Activated B cell treated with CpG ODN at 0.5 μM for 24 hours (primary cell): ENCODE measurements at regions not wholly inside any gene's neighbourhood (a gene's known extent, or its start where the extent isn't known, plus 50 kb on each side); places are given as distances from the start of the nearest gene placed in this dataset.

Experiments used
- ATAC-seq: fragments of 200-7000 bp; cut with Tn5 transposase; one replicate; pipeline ENCODE4 v1.10.0; 2021; ENCODE audit warnings: low read depth, mild to moderate bottlenecking, moderate library complexity
- CTCF ChIA-PET: fragments of 350-600 bp; sonication (Branson Sonifier 250); formaldehyde crosslinking; loops from one replicate; lab custom pipeline; 2021; ENCODE audit warnings: antibody characterized with exemption; lab: Charles Lee
- POLR2A ChIA-PET: fragments of 350-600 bp; sonication (Branson Sonifier 250); formaldehyde crosslinking; loops from one replicate; lab custom pipeline; 2021; ENCODE audit warnings: antibody characterized with exemption; lab: Charles Lee
- DNase-seq: peaks from one replicate; pipeline ENCODE4 v3.0.0; 2022
- H3K27ac Mint-ChIP-seq: one replicate; pipeline ENCODE4 v1.8.0; 2020; ENCODE audit warnings: mixed read lengths
- H3K27me3 Mint-ChIP-seq: one replicate; pipeline ENCODE4 v1.8.0; 2021; ENCODE audit warnings: mixed read lengths
- H3K36me3 Mint-ChIP-seq: one replicate; pipeline ENCODE4 v1.8.0; 2021; ENCODE audit warnings: low read depth, mixed read lengths
- H3K4me1 Mint-ChIP-seq: one replicate; pipeline ENCODE4 v1.8.0; 2021; ENCODE audit warnings: mixed read lengths
- H3K4me3 Mint-ChIP-seq: one replicate; pipeline ENCODE4 v1.8.0; 2020; ENCODE audit warnings: mild to moderate bottlenecking, mixed read lengths
- H3K9me3 Mint-ChIP-seq: one replicate; pipeline ENCODE4 v1.8.0; 2020; ENCODE audit warnings: mixed read lengths
- CTCF ChIP-seq: fragments of 200-600 bp; IDR thresholded peaks from one replicate; pipeline ENCODE4 v1.8.0; 2022; ENCODE audit warnings: antibody characterized with exemption, mild to moderate bottlenecking
- intact Hi-C: fragments of 100-400 bp; cut with micrococcal nuclease; formaldehyde crosslinking; loops from one replicate; pipeline ENCODE4 v1.15.1; 2024

DNA sequence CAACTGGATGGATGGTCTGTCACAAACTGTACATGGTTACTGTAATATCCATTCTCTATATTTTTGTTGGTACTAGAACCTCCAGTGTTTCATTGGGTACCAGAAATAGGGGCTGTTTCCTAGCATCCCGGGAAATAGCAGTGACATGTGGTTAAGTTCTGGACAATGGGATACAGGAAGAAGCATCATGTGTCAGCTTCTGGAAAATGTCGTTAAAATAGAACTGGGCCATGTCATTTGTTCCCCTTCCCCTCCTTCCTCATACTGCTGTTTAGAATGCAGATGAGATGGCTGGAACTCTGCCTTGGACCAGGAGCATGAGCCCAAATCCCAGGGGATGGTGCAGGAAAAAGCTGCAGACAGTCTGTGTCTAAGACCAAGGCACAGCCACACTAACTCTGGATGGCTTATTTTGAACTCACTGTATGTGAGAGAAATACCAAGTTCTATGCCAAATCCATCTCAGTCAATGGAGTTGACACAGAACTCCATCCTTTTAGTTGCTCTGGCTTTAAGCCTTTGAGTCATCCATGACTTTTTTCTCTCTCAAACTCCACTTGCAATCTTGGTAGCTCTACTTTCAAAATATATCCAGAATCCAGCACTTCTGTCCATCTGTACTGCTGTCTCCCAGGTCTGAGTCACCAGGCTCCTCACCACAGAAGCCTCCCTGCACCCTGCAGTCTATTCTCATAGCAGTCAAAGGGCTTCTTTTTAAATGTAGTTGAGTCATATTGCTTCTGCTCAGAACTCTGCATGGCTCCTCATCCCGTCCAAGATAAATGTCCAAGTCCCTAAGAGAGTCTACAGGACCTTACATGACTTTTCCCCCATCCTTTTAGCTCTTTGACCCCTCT lies 184.2 kb downstream of the NSG2 start:
- Mint-ChIP-seq H3K27me3 (peaks cover 6% of the 10 kb centered on the region), H3K4me1 (no peaks in the 10 kb centered on the region), H3K4me3 (no peak overlapping the region), H3K9me3 (peaks cover 3% of the 10 kb centered on the region), H3K27ac (no peak overlapping the region), H3K36me3 (no peaks in the 10 kb centered on the region)
- TF ChIP-seq CTCF = no peak
- DNase-seq (no peak), ATAC-seq (no peak)
- intact Hi-C loops = no loop called here
- POLR2A ChIA-PET = no interaction called here
- CTCF ChIA-PET = no interaction called here

DNA sequence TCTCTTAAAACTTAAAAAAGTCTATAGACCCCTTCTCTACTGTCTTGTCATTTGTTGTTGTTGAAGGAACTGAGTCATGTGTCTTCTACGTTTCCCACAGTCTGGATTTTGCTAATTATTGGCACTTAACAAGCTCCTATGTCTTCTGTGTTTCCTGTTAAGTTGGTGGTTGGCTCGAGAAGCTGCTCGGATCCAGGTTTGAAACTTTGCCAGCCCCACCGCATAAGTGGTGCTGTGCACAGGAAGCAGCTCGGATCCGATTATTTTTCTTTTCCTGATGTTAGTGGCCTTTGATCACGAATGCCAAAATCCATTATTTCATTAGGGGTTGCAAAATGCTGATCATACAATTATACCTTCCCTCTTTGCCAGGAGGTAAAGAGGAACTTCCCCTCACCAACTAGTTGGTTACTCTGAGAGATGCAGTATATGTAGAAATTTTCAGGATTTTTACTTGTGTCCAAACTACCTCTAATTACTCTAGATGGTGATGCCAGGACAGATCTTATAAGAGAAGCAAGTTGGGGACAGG lies 186.5 kb downstream of the NSG2 start:
- POLR2A ChIA-PET = no interaction called here

GRCh38 chr5:174234388-174234787 lies 188.9 kb downstream of the NSG2 start:
- ATAC-seq (no peak), DNase-seq (no peak)
- ChIA-PET POLR2A (no interaction called here), CTCF (no interaction called here)
- H3K36me3 Mint-ChIP-seq = no peaks in the 10 kb centered on the region
- TF ChIP-seq CTCF = no peak
- no peaks in the 10 kb centered on the region for H3K4me1 Mint-ChIP-seq
- no peak overlapping the region for H3K4me3 Mint-ChIP-seq
- intact Hi-C loops = no loop called here
- no peak overlapping the region for H3K27ac Mint-ChIP-seq
- H3K9me3 Mint-ChIP-seq = peaks cover 3% of the 10 kb centered on the region
- H3K27me3 Mint-ChIP-seq = peaks cover 6% of the 10 kb centered on the region

More for the DNA sequence above, 186.5 kb downstream of the NSG2 start:
- no peaks in the 10 kb centered on the region for H3K4me1 Mint-ChIP-seq
- H3K27ac Mint-ChIP-seq = no peak overlapping the region
- CTCF ChIA-PET = no interaction called here
- no peak for TF ChIP-seq CTCF
- H3K4me3 Mint-ChIP-seq = no peak overlapping the region
- H3K27me3 Mint-ChIP-seq = peaks cover 6% of the 10 kb centered on the region
- intact Hi-C loops = no loop called here
- ATAC-seq = no peak
- H3K36me3 Mint-ChIP-seq = no peaks in the 10 kb centered on the region
- peaks cover 3% of the 10 kb centered on the region for H3K9me3 Mint-ChIP-seq
- no peak for DNase-seq

DNA sequence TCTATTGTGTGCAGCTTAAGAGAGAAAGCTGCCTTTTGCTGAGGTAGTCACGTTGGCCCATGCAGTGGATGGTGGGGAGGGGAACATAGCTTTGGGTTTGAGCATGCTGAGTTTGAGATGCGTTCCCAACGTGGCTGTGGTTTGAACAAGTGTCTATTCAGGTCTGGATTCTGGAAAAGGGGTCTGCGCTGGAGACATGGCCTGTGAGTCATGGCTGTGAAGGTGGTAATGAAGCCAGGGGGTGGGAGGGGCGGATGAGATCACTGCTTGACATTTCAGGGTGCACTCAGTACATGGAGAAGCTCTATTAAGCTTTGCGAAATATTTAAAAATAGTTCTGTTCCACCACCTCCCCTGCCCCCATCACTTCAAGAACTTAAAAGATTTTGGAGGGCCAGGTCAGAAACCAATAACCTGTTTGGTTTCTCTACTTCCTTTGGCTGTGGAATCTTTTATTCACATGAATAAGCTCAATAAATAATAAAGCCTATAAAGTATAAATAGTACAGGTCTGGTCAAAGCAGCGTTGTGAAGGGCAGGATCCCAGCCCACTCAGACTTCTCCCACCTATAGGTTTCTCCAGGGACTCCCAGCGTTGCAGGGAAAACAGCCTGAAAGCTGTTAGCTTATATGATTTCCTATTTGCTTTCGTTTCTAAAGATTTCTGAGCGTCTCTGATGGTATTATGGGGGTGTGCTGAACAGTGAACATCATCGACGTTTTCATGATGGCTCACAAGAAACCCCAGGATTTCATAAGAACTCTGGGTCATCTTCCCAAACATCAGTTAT lies 189.9 kb downstream of the NSG2 start:
- Mint-ChIP-seq H3K4me1 (no peaks in the 10 kb centered on the region), H3K27ac (no peak overlapping the region), H3K4me3 (no peak overlapping the region), H3K36me3 (no peaks in the 10 kb centered on the region), H3K9me3 (peaks cover 4% of the 10 kb centered on the region), H3K27me3 (peaks cover 9% of the 10 kb centered on the region)
- ATAC-seq (no peak), DNase-seq (no peak)
- TF ChIP-seq CTCF = no peak
- CTCF ChIA-PET = no interaction called here
- intact Hi-C loops = no loop called here
- POLR2A ChIA-PET = no interaction called here

DNA sequence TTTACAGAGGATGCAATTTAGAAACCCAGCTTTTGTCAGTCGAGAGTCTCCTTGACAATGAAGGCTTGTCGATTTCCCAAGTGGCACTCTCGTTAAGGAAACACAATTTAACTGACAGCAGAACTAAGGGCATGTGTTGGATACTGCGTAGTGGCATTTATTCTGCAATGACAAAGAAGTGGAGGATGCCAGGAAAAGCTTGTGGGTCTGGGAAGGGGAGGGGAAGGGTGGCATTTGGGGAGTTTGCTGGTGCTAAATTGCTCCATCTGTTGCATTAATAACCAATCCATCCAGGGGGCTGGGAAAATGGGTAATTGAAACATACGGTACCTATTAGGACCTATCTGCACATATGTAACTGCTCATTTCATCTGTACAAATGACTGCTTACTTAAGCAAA lies 190.6 kb downstream of the NSG2 start:
- no peak for ATAC-seq
- DNase-seq = no peak
- ChIA-PET POLR2A (no interaction called here), CTCF (no interaction called here)
- Mint-ChIP-seq H3K27ac (no peak overlapping the region), H3K4me1 (no peaks in the 10 kb centered on the region), H3K9me3 (peaks cover 4% of the 10 kb centered on the region), H3K27me3 (peaks cover 9% of the 10 kb centered on the region), H3K36me3 (no peaks in the 10 kb centered on the region), H3K4me3 (no peak overlapping the region)
- TF ChIP-seq CTCF = no peak
- intact Hi-C loops = no loop called here
